ENCODE measurements at regions not wholly inside any gene's neighbourhood (a gene's known extent, or its start where the extent isn't known, plus 50 kb on each side); places are given as distances from the start of the nearest gene placed in this dataset.
"Not testable (repeated sequence)": the region's sequence is repeated elsewhere in the genome, so short reads cannot be mapped to it uniquely, and the experiment has no call there.

GRCh38 chr1:146369940-146370339 lies 141.1 kb upstream of the NOTCH2NLA start:
- DNase-seq (ENCODE audit: low read depth, low spot score) = not testable (repeated sequence)

- not testable (repeated sequence) for DNase-seq (ENCODE audit: low read depth, low spot score)
Observed at GRCh38 chr1:146355373-146355772, 126.6 kb upstream of the NOTCH2NLA start.

GRCh38 chr1:146326863-146327262 lies 98.0 kb upstream of the NOTCH2NLA start:
- DNase-seq (ENCODE audit: low read depth, low spot score) = not testable (repeated sequence)

- not testable (repeated sequence) for DNase-seq (ENCODE audit: low read depth, low spot score)
Observed at GRCh38 chr1:146324463-146324862, 95.6 kb upstream of the NOTCH2NLA start.

- DNase-seq (ENCODE audit: low read depth, low spot score) = not testable (repeated sequence)
Observed at GRCh38 chr1:146323302-146323701, 94.5 kb upstream of the NOTCH2NLA start.

GRCh38 chr1:146322893-146323292 lies 94.1 kb upstream of the NOTCH2NLA start:
- not testable (repeated sequence) for DNase-seq (ENCODE audit: low read depth, low spot score)

- not testable (repeated sequence) for DNase-seq (ENCODE audit: low read depth, low spot score)
Observed at GRCh38 chr1:146318715-146319114, 89.9 kb upstream of the NOTCH2NLA start.

- DNase-seq (ENCODE audit: low read depth, low spot score) = not testable (repeated sequence)
Observed at GRCh38 chr1:146317785-146318184, 89.0 kb upstream of the NOTCH2NLA start.

GRCh38 chr1:146314449-146315246 lies 85.8 kb upstream of the NOTCH2NLA start:
- not testable (repeated sequence) for DNase-seq (ENCODE audit: low read depth, low spot score)

- DNase-seq (ENCODE audit: low read depth, low spot score) = not testable (repeated sequence)
Observed at GRCh38 chr1:146310579-146310978, 81.8 kb upstream of the NOTCH2NLA start.

- DNase-seq (ENCODE audit: low read depth, low spot score) = not testable (repeated sequence)
Observed at GRCh38 chr1:146309427-146309826, 80.6 kb upstream of the NOTCH2NLA start.

GRCh38 chr1:146308892-146309291 lies 80.1 kb upstream of the NOTCH2NLA start:
- not testable (repeated sequence) for DNase-seq (ENCODE audit: low read depth, low spot score)

GRCh38 chr1:146308152-146308551 lies 79.3 kb upstream of the NOTCH2NLA start:
- DNase-seq (ENCODE audit: low read depth, low spot score) = not testable (repeated sequence)

- not testable (repeated sequence) for DNase-seq (ENCODE audit: low read depth, low spot score)
Observed at GRCh38 chr1:146307632-146308031, 78.8 kb upstream of the NOTCH2NLA start.

- DNase-seq (ENCODE audit: low read depth, low spot score) = not testable (repeated sequence)
Observed at GRCh38 chr1:146306651-146307050, 77.8 kb upstream of the NOTCH2NLA start.

GRCh38 chr1:146305442-146305841 lies 76.6 kb upstream of the NOTCH2NLA start:
- DNase-seq (ENCODE audit: low read depth, low spot score) = not testable (repeated sequence)

GRCh38 chr1:146298575-146298897 lies 69.7 kb upstream of the NOTCH2NLA start:
- not testable (repeated sequence) for DNase-seq (ENCODE audit: low read depth, low spot score)

- not testable (repeated sequence) for DNase-seq (ENCODE audit: low read depth, low spot score)
Observed at GRCh38 chr1:146297781-146298574, 69.2 kb upstream of the NOTCH2NLA start.

- not testable (repeated sequence) for DNase-seq (ENCODE audit: low read depth, low spot score)
Observed at GRCh38 chr1:146292940-146293936, 64.4 kb upstream of the NOTCH2NLA start.

- DNase-seq (ENCODE audit: low read depth, low spot score) = not testable (repeated sequence)
Observed at GRCh38 chr1:146292424-146292823, 63.6 kb upstream of the NOTCH2NLA start.

GRCh38 chr1:146287881-146288280 lies 59.1 kb upstream of the NOTCH2NLA start:
- not testable (repeated sequence) for DNase-seq (ENCODE audit: low read depth, low spot score)
